DMS153 (cell line): ENCODE measurements at regions not wholly inside any gene's neighbourhood (a gene's known extent, or its start where the extent isn't known, plus 50 kb on each side); places are given as distances from the start of the nearest gene placed in this dataset.
"Not testable (repeated sequence)": the region's sequence is repeated elsewhere in the genome, so short reads cannot be mapped to it uniquely, and the experiment has no call there.

Experiments
- DNase-seq: peaks from one replicate; lab custom pipeline; 2025; lab: John Stamatoyannopoulos, UW

DNA sequence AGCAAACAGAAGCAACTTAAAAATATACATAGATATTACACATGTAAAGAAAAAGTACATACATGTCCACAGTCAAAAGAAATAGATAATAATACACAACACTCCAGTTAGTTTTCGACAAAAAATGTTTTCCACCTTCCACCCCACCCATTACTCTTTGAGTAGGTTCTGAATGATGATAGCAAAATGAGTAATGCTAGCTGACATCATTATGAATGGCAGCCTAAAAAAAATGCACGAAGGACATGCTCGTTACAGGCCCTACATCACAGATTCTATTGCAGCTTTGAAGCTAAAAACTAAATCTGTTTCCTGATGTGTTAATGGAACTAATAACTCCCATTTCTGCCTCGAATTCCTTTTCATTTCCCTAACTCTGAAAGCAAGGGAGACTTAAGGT is 578.7 kb upstream of the NETO1 start:
- no peak for DNase-seq

DNA sequence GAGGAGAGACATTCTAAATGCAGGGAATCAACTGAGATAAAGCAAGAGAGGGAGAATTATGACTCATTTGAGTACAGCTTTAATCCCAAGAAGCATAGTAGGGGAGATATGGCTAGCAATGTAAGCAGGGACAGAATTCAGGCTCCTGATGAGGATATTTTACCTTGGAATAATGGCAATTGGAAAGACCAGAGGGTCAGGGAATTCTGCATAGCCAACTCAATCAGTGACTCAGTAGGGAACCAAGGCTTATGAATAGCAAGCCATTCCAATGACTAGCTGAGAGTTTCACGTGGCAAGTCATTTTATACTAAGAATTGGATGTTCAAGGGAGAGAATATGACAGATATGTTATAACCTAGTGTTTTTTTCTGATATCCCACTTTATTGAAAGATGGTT is 563.8 kb upstream of the NETO1 start:
- no peak for DNase-seq

DNA sequence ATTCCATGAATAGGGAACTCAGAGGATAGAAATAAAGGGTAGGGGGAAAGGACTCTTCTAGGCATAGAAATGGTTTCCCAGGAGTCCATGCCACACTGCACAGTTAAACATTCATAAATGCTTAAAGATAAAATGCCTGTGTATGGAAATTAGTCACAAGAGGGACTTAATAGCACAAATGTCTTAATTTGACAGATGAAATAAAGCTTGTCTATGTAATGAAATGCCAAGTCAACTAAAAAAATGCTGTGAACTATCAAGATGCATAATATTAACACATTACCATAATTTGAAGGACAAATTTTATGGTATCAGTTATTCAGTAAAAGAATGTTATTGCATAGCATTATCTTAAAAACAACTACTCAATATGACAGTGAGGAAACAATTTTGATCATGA is 553.2 kb upstream of the NETO1 start:
- DNase-seq = no peak

DNA sequence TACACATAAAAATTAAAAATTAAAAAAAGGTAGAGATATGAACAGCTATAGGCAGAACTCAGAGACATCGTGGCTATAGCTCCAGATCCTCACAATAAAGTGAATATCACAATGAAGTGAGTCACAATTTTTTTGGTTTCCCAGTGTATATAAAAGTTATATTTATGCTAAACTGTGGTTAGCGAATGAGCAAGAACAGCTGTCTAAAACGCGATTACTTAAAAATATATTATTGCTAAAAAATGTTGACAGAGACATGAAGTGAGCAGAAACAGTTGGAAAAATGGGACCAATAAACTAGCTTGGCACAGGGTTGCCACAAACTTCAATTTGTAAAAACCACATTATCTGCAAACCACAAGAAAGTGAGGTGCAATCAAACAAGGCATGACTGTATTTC is 551.7 kb upstream of the NETO1 start:
- no peak for DNase-seq

DNA sequence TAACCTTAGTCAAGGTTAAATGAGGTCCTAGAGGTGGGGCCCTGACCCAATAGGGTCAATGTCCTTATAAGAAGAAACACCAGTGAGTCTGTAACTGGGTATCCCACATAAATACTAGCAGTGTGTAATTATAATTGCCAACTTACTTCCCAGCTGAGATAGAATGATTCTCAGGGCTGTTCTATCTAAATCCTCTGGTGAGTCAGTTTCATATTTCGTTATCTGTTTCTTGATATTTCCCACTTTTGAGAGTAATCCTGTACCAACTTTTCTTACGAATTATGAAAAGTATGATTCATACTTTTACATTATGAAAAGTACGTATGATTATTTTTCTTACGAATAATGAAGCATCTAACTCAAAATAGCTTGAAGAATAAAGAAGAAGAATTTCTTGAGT is 546.8 kb upstream of the NETO1 start:
- no peak for DNase-seq

DNA sequence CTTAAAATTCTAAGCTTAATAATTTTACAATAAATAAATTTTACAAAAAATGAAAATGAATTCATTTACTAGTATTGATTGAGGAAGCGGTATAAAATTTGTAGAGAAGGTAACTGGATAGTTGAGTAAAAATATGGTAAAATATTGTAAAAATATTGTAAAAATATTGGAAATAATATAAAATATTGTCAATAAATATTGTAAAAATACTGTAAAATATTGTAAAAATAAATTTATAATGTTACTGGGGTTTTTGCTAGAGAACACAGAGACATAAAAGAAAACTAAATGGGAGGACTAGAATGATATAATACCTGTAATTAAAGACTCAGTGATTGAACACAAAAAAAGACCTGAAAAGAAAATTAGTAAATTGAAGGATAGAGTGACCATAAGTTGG is 546.3 kb upstream of the NETO1 start:
- no peak for DNase-seq

DNA sequence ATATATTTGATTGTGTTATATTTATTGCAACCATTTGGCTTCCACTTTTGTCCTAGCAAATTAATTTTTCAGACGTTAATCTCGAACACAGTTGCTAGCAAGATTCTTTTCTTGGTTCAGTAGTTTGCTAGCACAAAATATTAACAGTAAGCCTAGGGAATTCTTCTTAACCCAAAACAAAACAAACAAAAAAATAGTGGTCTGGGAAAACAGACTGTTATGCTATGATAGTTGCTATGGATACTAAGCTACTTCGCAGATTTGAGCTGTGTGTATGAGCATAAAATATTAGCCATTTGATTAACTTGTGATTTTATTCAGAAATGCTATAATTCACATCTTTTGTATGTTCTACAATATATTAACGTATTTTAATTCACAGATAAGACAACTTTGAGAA is 541.5 kb upstream of the NETO1 start:
- no peak for DNase-seq

DNA sequence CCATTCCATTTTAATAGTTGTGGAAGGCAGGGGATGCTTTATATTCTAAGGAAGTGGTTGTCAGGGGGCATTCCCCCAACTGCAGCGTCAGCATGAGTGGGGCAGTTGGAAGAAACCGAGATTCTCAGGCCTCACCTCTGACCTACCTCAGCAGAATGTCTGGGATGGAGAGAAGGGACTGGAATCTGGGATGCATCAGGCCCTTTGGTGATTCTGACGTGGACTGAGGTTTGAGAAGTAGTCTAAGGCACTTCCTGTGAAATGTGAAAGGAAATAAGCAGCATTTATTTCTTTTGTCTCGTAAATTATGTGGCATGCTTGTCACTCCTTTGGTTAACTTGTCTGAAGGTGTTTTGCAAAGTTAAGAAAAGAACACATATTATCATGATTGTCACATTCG is 540.7 kb upstream of the NETO1 start:
- DNase-seq = no peak

DNA sequence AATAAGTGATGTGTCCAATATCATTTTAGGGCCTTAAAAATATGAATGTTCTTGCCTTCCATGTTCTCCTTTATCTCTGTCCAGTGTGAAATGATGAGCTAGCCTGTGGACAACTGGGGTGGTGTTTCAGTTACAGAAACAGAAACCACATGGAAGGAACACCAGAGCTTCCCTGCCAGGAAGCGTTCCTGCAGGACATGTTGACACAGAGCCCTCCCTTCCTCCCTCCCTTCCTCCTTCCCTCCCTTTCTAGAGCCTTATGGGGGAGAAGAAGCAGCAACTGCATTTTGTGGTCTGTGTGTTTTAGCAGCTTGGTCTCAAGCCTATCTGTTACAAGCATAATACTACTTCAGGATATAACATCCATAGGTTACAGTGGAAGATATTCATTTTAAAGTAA is 539.7 kb upstream of the NETO1 start:
- no peak for DNase-seq

DNA sequence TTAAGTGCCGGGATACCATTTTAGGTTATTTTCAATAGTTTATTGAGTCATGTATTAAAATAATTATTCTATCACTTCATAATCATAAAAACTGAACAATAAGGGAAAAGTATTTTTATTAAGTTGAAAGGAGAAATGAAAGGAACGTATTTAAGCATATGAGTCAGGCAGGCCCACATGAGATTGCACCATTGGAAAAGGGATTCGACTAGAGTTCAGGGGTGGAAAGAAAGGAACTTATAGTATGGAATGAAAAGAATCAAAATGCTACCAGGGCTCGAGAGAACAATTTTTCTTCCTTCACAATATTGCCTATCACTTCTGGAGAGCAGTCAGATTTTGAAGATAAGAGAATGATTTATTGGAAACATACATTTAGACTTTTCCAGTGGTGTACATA is 516.5 kb upstream of the NETO1 start:
- no peak for DNase-seq

DNA sequence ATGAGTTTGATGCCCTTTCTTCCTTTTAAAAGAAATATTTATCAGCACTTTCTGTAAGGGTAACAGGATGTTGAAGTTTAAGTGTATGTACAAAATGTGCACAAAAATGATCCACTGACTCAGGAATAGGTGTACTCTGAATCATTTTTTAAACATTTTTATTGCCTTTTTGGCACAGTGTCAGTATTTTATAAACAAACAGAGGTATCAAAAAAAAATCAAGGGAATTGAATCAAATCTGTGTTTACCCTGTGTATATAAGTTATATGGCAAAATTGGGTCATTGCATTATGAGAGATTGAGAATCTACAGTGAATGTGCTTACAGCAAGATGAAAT is 513.9 kb upstream of the NETO1 start:
- no peak for DNase-seq

DNA sequence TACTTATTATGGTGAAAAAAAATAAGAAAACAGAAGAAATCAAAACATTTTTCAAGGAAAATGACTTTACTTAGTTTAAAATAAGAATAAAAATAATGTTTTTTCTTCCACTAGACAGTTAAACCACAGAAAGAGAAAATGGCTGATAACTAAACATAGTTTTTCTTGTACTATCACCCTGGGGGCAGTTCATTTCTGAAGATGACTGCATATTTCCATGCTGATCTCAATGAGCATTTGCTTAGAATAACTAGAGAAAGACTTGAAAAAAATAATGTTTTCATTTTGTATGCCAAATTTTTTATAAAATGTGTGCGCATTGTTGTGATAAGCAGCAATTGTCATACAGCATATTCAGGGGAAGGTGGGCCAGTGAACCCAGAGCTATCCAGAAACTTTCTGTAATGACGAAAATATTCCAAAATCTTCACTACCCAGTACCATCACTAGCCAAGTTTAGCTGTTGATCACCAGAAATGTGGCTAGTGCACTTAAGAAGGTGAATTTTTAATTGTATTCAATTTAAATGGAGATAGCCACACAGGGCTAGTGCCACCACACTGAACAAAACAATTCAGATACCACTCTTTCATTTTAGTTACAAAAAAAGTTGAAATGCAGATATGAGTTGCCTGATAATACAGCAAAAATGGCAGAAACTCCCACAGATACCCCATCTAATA is 513.4 kb upstream of the NETO1 start:
- no peak for DNase-seq

DNA sequence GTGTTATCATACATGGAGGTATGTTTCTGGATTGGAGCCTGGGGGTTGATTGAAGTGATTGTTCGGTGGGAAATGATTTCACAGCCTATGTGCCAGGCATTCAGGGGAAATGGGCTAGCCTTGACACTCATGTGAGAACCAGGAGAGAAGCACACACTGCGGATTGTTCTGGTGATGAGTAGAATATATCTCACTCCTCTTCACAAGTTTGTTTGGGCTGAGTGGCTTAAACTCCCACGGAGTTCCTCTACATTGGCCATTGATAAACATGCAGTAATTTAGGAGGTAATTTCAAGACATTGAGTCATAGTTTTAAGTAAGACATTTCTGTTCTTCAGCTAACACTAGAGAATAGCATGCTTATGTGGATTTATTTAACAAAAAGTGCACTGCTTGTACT is 498.9 kb upstream of the NETO1 start:
- no peak for DNase-seq

DNA sequence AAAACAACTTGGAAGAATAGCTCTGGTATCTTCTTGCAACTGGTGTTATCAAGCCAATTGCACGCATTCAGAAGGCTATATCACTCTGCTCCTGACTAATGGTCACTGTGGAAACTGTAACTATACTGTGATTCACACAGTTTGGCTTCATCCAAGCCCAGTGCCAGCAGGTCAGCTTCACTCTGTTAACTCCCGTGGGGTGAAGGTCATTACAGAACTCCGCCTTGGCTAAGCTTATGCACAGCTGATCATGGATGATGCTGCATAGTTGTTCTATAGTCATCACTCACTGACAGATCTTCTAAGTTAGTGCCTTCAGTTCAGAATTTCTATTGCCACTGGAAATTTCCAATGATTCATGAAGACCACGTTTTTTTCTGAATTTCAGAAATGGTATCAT is 497.2 kb upstream of the NETO1 start:
- DNase-seq = no peak

DNA sequence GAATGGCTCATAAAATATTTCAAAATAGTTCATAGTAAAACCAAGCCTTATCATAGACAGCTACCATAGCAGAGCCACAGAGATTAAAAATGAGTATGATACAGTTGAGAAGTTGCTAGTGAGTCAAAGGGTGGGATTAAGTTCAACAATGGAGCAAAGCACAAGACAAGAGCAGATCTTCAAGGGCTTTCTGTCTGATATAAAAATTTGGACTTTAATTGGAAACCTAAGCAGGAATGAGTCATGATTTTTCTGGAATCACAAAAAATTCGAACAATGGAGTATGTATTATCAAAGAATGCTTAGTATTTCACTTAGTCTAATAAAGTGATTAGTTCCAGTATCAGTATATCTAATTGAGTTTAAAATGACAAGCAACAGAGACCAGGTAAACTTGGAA is 487.3 kb upstream of the NETO1 start:
- DNase-seq = no peak

DNA sequence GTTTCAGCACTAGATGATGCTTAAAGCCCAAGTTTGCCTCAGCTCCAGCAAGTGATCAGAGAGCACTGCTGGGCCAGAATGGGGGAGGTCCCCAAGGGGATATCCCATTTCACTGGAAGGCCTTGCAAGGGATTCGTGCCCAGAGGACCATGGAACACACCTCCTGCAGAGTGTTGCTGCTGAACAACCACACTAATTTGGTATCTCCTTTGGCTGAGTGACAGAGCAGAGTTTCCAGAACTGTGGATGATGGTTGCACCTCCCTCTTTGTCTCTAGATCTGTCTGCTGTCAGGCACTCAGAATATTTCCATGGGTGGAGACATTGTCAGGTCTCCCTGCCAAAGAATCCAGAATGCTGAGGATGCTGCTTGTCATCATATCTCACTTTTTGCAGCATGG is 484.8 kb upstream of the NETO1 start:
- DNase-seq = no peak

DNA sequence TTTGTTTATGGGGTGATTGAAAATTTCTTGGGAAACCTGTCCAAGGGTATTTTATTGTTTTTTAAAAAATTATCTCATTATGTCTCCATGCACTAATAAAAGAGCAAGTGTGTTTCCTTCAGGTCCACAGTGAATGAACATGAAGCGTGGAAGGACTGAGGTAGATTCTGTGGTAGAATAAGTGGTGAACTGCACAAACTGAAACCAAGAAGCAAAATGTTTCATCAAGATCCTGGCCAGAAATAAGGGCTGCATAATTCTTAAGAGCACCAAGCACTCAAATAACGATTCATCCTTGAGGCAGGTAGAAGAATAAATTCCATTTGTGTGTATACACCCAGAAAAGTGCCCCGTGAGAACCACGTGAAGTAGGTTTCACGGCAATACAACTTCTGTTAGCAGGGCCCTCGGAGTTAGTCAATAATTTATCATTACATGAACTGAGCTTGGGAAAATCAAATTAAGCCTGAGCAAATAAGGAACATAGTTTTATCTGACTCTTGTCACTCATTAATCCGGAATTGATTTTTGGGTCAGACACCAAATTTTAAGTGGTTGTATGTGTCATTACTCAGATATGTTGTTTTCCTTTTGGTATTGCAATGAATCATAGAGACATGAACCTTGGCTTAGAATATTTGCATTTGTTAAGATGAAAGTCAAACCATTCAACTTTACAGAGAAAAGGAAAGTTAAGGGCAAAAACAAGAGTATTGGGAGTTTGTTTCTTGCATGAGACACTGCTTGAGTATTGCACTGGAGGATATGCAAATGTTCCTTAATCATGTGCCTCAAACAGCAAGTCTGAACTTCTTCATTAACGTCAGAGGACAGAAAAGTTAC is 472.6 kb upstream of the NETO1 start:
- no peak for DNase-seq

DNA sequence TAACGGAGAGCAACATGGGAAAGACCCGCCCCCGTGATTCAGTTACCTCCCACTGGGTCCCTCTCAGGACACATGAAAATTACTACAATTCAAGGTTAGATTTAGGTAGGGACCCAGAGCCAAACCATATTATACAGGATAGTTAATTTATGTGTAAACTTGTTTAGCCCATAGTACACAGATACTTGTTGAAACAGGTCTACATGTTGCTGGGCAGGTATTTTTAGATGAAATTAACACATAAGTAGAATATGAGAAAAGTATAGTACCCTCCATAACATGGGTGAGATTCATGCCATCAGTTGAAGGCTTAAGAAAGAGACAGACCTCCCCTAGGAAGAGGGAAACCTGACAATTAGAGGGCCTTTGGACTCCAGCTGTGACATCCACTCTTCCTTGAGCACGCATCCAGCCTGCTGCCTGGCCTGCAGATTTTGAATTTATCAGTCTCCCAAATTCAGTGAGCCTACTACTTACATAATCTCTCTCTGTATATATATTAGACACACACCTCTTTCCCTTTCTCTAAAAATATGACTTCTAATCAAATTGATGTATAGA is 463.5 kb upstream of the NETO1 start:
- DNase-seq = no peak

DNA sequence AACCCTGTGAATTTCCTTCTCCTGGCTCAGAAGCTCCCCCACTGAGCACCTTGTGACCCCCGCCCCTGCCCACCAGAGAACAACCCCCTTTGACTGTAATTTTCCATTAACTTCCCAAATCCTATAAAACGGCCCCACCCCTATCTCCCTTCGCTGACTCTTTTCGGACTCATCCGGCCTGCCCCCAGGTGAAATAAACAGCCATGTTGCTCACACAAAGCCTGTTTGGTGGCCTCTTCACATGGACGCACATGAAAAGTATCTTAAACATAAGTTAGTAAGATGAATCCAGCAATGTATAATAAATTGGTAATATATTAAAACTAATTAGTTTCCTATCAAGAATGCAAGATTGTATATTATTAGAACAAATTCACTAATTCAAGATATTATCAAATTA is 462.3 kb upstream of the NETO1 start:
- not testable (repeated sequence) for DNase-seq

DNA sequence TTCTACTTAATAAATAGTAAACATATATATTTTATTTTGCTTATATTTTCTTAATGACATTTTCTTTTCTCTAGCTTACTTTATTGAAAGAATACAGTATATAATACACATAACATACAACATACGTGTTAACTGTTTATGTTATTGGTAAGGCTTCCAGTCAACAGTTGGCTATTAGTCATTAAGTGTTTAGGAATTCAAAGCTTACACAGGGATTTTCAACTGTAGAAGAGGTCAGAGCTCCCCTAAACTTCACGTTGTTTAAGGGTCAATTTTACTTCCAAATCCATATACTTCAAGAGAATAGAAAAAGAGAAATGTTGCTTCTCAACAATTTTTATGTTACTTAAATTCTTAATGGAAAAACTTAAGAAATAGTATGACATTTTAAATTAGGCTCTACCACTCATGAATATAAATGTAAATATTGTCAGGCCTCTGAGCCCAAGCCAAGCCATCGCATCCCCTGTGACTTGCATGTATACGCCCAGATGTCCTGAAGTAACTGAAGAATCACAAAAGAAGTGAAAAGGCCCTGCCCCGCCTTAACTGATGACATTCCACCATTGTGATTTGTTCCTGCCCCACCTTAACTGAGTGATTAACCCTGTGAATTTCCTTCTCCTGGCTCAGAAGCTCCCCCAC is 456.5 kb upstream of the NETO1 start:
- DNase-seq = not testable (repeated sequence)

DNA sequence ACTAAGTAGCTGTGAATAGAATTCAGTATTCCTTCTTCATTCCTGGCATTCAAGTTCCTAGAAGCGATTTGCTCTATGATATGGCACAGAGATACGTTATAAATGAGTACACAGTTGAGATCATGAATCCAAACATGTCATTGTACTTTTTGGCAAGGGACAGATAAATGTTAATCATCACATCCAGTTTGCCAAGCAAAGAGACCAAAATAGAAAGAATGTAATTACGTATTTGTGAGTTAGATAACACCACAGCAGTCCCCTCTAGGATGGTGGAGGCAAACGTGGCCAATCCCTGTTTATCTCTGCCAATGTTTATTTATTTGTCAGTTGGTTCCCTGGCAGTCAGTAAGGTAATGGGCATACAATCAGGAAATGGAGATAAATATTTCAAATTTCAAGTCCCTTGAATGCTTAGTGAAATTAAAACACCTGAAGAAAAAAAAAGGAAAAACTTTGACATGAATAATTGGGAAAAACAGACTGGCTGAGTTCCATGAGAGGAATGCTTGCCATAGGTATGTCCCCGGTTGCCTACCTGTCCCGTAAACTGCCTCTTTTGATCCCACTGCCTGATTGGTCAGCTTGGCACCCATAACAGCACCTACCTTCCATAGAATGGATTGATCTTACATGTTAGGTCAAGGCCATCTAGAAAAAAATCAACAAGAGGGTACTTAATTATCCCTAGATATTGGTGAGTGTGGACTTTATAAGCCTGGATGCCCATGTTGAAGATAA is 451.1 kb upstream of the NETO1 start:
- no peak for DNase-seq

DNA sequence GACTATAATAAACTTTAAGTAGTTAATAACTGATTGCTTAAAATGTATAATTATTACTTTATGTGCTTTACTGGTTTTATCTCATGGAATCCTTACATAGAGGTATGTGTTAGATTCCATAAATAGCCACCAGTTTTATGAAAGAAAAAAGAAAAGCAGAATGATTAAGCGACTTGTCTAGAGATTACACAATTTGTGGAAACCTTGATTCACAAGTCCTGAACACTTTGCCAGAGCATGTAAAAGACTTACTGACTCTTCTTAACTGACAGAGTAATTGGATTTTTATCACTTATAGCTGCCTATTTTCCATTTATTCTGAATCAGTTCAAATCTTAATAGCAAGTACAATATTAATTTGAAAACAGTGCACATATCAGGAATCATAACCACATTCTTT is 448.7 kb upstream of the NETO1 start:
- DNase-seq = no peak
